HG02852 (cell line): ENCODE measurements at regions not wholly inside any gene's neighbourhood (a gene's known extent, or its start where the extent isn't known, plus 50 kb on each side); places are given as distances from the start of the nearest gene placed in this dataset.
"Not testable (repeated sequence)": the region's sequence is repeated elsewhere in the genome, so short reads cannot be mapped to it uniquely, and the experiment has no call there.

Experiments used
- ATAC-seq: cut with Tn5 transposase; IDR thresholded peaks from one replicate; pipeline ENCODE4 v1.9.1; 2021; ENCODE audit warnings: mild to moderate bottlenecking, moderate library complexity; ENCODE audit not compliant: unreplicated experiment

DNA sequence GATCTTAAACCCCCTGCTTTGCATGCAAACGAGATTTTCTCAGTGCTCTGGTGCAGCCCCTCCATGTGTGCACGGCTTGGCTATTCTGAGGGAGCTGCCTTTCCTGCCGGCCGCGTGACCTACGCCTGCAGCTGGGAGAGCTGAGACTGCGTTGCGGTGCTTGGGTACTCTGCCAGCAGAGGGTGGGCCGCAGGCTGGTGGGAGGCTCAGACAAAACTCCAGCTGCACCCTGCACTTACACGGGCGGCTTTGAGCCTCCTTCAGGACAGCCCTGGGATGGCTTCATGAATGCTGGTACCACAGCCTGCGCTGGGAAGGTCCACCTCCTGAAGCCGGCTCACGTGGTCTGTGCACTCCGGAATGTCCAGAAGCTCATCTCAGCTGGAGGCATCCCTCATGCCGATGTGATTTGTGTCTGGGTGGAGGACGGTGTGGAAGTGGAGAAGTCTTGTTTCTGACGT is 223.7 kb downstream of the DLL1 start:
- ATAC-seq = no peak

DNA sequence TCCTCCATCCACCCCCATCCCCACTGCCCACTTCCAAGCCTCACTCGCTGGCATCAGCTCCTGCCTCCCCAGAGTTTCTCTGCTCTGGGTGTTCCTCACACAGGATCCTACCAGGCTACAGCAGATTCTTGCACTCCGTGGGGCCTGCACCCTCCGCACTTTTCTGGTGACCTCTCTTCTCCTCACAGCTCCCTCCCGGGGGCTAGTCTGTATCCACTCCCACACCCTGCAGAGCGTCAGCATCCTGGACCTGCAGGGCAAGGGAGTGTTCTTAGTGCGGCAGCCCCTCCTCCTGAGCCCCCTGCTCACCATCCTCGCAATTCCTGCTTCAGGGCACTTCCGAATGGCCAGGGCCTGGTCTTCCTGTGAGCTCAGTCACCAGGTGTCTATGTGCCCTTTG is 224.2 kb downstream of the DLL1 start:
- ATAC-seq = no peak

DNA sequence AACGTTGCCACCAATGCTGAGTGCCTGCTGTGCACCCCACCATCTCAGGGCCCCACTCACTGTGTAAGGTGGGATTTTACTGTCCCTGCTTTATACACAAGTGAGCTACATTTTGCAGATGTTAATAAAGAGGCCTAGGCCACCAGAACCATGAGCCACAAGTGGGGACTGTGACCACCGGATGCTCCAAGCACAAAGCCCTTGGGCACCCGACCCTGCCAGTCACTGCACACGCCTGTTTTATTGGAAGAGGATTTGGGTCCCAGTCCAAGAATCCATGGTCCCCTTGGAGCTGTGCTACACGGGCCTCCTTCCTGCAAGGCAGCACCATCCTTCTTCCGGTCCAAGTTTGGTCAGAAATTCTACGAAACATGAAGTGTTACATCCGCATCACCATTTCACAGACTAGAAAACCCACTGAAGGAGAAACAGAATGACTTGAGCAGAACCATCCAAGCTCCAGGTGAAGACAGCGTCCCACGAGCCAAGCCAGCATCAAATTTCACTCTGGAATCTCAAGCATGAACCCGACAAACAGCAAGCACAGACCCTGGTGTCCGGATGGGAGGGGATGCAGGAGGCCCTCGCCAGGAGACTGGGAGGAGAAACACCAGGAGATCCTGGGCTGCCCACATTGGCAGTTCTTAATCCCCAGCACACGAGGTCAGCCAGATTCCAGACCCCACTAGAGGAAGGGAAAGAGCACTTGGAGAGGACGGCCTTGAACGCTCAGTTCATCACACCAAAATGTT is 226.9 kb downstream of the DLL1 start:
- ATAC-seq = no peak

DNA sequence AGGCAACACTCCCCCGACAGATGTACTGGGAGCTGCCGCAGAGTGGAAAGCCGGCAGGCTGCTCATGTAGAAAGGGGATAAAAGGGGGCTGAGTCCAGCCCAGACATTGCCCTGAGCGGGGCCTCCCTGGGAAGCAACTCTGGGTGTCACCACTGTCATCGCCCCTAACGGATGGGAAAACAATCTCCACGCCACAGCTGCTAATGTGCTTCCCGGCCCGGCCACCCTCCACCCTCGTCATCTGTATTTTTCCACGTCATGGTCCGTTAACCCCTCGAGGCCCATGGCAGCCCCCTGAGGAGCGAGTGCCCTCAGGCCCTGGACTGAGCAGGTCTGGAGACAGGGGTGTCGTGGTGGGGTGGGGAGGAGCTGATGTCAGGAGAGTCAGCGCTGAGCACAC is 227.4 kb downstream of the DLL1 start:
- ATAC-seq = no peak

DNA sequence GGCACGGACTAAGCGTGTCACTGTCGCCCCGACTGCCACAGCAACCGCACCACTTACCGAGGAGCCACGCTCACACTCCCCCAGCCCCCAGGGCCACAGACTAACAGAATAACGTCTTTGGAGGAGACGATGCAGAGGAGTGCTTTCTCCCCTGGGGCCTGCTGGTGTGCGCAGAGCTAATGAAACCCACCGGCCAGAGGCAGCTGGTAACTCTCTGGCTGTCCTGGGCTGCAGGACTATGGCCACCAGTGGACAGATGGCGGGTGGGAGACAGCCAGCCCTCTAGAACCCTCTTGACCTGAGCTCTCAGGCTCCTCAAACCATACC is 228.0 kb downstream of the DLL1 start:
- no peak for ATAC-seq

DNA sequence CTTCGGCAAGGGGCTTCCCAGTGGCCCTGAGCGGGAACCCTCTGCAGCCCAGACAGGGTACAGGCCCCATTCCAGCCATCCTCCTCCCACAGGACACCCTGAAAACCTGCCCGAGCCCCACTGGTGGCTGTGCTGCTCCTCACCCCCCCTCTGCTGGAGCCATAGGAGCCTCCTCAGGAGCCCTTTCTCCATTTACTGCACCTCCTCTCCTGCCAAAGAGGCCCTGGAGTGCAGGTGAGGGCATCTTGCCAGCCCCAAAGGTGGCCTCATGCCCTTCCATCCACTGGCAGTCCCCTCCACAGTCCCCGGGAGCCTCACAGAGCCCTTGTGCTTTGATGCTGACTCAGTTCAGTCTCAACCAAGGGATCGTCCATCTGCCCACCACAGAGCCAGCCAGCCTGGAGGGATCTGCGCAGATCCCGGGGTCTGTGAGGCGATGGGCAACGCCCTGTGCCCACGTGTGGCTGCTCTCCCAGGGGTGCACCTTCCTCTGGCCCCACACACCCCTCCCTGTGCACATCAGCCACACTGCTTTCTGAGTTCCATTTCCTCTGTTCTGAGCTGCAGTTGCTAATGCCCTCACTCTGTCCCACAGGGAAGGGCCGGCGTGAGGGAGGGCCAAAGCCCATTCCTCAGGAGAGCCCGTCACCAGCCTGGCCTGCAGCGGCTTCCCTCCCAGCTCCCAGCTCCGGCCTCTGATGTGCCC is 228.5 kb downstream of the DLL1 start:
- ATAC-seq = no peak

- no peak for ATAC-seq
Observed at GRCh38 chr6:170058878-170059485, 231.9 kb downstream of the DLL1 start.

DNA sequence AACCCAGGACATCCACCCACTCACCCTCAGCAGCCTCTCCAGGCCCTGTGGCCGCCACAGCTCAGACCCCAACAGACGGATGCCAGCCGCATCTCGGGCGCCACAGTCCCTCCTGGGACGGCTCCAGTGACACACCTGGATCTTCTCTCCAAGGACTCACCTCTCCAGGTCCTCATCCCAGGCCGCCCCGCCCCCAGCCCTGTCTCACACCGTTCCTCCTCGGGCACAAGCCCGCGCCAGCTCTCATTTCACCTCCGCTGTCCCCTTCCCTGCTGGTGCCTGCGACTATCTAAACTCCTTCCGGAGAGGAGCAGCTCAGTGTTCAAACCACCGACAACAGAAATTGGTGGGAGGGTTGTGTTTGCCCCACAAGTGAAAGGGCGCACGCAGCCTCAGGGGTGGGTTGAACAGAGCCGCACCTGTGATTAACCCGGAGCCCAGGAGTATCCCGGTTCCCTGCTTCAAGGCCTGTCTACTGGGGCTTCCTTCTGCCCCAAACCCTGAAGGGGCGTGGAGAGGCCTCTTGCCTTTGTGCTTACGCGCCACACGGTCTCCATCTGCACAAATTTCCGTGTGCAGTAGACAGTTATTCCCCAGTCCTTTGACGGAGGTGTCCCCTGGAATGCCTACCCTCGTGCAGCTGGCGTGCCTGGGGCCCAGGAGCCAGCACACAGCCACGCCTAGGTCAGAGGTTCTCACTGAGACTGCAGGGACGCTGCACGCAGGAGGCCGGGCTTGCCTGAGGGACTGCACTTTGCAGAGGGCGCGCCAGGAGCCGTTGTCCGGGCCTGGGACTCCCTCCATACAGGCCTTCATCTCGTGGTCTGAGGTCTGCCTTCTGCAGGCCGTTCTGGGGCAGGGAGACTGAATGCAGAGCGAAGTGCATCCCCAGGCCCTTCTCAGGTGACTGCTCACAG is 232.7 kb downstream of the DLL1 start:
- ATAC-seq = no peak

DNA sequence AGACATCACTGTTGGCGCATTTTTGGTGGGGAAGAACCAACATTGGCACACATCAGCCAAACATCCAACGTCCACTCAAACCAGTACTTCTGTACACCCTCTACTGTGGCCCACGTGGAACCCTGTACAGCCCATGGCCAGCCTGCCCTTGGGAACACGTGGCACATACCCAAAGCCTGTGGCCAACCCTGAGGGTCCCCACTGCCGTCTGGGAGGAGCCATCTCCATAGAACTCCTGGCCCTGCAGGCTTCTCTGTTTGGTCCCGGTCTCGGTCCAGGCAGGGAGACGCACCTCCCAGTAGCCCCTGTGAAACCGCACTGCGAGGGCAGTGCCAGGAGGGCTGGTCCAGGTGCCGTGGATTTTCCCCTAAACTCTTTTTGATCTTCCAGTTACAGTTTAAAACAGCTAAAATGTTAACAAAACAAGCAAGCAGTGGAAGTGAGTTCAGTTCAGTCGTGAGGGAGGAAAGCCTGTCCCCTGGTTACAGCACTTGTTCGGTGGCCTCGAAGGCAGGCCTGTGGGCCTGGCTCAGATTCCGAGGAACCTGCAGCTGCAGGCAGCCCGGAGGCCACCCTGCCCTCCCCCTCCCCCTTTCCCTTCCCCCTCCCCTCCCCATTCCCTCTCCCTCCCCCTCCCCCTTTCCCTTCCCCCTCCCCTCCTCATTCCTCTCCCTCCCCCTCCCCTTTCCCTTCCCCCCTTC is 233.7 kb downstream of the DLL1 start:
- no peak for ATAC-seq

DNA sequence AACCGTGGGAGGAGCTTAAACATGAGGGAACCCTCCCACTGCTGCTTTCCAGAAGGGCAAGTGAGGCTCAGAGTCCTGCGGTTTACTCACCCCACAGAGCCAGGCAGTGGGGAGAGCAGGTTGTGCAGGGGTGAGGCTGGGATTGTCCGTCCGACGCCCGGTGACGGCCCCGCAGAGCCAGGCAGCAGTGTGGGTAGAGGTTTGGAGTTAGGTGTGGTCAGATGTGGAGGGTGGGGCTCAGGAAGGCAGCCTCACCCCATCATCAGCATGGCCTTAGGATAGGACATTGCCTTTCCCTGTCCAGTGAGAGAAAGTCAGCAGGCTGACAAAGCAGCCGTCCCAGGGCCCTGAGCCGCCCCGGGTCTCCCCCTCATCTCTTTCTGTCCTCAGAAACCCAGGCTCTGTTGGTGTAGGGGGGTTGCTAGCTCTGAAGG is 234.6 kb downstream of the DLL1 start:
- ATAC-seq = no peak

DNA sequence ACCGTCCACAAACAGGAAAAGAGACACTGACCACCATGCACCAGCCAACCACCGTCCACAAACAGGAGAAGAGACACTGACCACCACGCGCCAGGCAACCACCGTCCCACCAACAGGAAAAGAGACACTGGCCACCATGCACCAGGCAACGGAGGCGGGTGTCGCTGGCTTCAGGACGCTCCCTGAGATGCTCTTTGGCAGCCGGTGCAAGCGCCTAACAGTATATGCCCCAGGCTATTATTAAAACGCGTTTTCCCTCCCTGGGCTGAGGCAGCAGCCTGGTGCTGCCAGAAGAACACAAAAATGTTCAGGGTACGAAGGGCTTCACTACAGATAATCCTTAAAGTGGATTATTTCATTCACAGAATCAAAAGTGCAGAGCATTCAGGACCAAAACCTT is 235.1 kb downstream of the DLL1 start:
- not testable (repeated sequence) for ATAC-seq

GRCh38 chr6:170053966-170054661 is 236.8 kb downstream of the DLL1 start:
- no peak for ATAC-seq

DNA sequence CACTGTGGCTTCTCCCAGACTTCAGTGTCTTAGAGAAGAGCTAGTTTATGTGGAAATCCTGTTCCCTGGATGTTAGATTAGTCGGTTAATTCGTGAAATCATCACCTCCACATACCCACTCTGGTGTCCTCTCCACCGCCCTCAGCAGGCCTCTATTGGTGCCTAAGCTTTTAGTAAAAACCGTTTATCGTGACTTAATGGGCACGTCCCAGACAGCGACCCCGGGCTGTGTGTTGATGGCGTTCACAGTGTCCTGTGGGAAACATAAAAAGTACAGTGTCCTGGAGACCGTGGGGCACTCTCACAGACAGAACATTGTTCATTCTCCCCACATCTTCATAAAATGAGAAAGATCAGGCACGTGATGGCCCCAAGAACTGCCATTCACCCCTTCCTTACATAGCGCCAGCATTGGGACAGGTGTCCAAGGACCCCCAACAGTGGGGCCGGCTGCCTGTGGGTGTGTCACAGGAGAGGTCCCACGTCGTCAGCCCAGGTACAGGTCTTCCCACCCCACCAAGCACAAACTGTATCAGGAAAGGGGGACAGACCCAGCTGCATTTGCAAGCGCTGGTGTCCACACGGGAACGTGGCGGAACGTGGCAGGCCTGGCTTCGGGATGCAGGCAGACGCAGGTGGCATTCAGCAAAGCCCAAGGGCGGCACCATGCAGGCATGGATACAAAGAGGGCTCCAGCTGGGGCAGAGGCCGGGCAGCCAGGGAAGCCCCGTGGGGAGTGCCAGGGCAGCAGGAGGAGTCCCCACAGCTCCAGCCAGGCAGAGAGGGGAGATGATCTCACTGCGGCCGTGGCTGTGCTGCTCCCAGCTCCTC is 237.7 kb downstream of the DLL1 start:
- ATAC-seq = no peak

DNA sequence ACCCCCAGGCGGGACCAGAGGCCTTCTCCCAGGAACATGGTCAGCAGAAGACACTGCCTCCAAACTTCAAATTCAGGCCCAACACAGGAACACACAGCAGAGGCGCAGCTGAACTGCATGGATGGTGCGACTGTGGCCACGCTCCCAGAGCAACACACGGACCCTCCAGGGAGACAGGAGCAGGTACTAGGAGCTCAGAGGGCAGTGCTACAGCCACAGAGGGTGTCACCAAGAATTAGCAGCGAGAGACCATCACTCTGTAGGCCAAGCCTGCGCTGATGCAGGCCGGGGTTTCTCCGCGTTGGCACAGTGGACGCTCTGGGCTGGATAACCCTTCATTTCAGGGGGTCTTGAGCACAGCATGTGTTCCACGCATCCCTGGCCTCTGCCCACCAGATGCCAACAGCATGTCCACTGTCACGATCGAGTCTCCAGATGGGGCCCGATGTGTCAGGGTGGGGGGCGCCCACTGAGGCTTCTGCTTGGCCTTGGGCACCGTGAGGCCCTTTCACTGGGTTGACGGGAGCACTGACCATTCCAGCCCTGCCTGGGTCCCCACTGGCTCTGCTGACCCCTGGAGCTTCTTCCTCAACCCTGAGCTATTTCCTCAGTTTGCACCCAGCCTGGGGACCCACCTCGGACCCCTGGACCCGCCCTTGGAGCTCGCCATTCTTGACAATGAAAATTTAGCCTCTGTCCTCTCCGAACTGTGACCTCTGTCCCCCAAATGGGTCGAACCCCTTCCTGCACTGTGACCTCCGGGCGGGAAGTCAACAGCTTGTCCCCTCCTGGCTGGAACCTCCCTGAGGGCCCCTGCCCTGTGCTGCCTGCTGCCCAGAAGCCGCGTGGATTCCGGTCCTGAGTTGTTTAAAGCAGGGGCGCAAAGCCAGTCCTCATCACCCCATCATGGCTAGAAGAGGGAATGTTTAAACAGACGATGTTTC is 239.4 kb downstream of the DLL1 start:
- no peak for ATAC-seq

GRCh38 chr6:170050591-170051041 is 240.3 kb downstream of the DLL1 start:
- no peak for ATAC-seq

DNA sequence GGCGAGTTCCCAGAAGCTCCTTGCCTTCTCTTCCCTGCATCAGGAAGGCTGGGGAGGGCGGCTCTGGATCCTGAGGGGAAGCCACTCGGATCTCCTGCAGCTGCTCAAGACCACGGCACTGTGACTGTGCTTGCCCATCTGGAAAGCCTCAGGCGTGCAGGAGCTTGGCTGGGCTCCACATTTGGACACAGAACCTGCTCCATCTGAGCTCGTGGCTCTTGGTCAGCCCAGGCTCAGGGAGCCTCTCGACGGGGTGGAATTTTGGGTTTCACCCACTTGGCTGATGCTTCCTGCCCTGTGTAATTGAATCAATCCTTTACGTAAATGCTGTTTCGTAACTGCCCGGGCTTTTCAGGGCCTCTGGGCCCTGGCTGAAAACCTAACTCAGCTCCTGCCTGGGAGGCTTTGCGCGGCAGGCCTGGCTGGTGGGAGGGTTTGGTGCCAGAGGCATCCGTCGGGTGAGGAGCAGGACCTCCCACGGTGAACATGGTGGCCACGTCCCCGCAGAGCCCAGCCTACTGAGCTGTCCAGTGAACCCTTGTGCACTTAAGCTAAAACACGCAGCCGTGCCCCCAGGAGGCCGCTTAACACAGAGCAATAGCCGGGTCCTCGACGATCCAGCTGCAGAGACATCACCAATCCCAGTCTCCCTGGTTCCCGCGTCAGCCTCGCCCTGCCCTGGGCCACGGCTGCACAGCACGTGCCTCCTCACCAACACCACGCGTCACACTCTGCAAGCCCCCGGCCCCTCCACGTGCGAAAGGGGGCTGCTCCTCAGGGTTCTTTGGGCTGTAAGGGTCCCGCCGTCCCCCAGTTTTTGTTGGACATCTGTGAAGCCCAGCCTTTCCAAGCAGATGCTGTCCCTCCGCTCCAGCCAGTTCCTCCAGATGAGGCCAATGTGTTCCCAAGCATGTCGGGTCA is 241.0 kb downstream of the DLL1 start:
- ATAC-seq = no peak
